Ureter (tissue), 1 donor: ENCODE measurements at regions not wholly inside any gene's neighbourhood (a gene's known extent, or its start where the extent isn't known, plus 50 kb on each side); places are given as distances from the start of the nearest gene placed in this dataset.
"Not testable (repeated sequence)": the region's sequence is repeated elsewhere in the genome, so short reads cannot be mapped to it uniquely, and the experiment has no call there.

ENCODE experiments used
- DNase-seq: peaks from one replicate; pipeline ENCODE4 v3.0.0-alpha.2; 2020; ENCODE audit warnings: low spot score
- donor health status: DM: yes; HTN: yes; CAD: no.

- DNase-seq = not testable (repeated sequence)
Measured at GRCh38 chr1:79230751-79231150, 224.2 kb upstream of the ADGRL4 start.

- no peak for DNase-seq
Measured at GRCh38 chr1:79226963-79227362, 220.4 kb upstream of the ADGRL4 start.

- no peak for DNase-seq
Measured at GRCh38 chr1:79224537-79224936, 218.0 kb upstream of the ADGRL4 start.

GRCh38 chr1:79220509-79220908, 214.0 kb upstream of the ADGRL4 start:
- no peak for DNase-seq

GRCh38 chr1:79215311-79215710, 208.8 kb upstream of the ADGRL4 start:
- DNase-seq = no peak

GRCh38 chr1:79207786-79208185, 201.3 kb upstream of the ADGRL4 start:
- no peak for DNase-seq

- DNase-seq = no peak
Measured at GRCh38 chr1:79207331-79207730, 200.8 kb upstream of the ADGRL4 start.

GRCh38 chr1:79204779-79205479, 198.4 kb upstream of the ADGRL4 start:
- DNase-seq = no peak

- DNase-seq = no peak
Measured at GRCh38 chr1:79198832-79199231, 192.3 kb upstream of the ADGRL4 start.

- DNase-seq = no peak
Measured at GRCh38 chr1:79197421-79197820, 190.9 kb upstream of the ADGRL4 start.

GRCh38 chr1:79196211-79196610, 189.7 kb upstream of the ADGRL4 start:
- DNase-seq = no peak

GRCh38 chr1:79193211-79194079, 186.9 kb upstream of the ADGRL4 start:
- DNase-seq = no peak

- DNase-seq = no peak
Measured at GRCh38 chr1:79190074-79190473, 183.5 kb upstream of the ADGRL4 start.

- DNase-seq = no peak
Measured at GRCh38 chr1:79188337-79188736, 181.8 kb upstream of the ADGRL4 start.

- no peak for DNase-seq
Measured at GRCh38 chr1:79186260-79186659, 179.7 kb upstream of the ADGRL4 start.

- no peak for DNase-seq
Measured at GRCh38 chr1:79177844-79178243, 171.3 kb upstream of the ADGRL4 start.

GRCh38 chr1:79161077-79161476, 154.5 kb upstream of the ADGRL4 start:
- no peak for DNase-seq

GRCh38 chr1:79155991-79156390, 149.5 kb upstream of the ADGRL4 start:
- DNase-seq = no peak

- no peak for DNase-seq
Measured at GRCh38 chr1:79151006-79151796, 144.7 kb upstream of the ADGRL4 start.

GRCh38 chr1:79150576-79150975, 144.0 kb upstream of the ADGRL4 start:
- DNase-seq = no peak

GRCh38 chr1:79138227-79138626, 131.7 kb upstream of the ADGRL4 start:
- not testable (repeated sequence) for DNase-seq

GRCh38 chr1:79133774-79134364, 127.3 kb upstream of the ADGRL4 start:
- no peak for DNase-seq
